ENCODE measurements at regions not wholly inside any gene's neighbourhood (a gene's known extent, or its start where the extent isn't known, plus 50 kb on each side); places are given as distances from the start of the nearest gene placed in this dataset.
A peak's percentile ranks its signal among the peaks of the same experiment; 100 is the strongest.

DNA sequence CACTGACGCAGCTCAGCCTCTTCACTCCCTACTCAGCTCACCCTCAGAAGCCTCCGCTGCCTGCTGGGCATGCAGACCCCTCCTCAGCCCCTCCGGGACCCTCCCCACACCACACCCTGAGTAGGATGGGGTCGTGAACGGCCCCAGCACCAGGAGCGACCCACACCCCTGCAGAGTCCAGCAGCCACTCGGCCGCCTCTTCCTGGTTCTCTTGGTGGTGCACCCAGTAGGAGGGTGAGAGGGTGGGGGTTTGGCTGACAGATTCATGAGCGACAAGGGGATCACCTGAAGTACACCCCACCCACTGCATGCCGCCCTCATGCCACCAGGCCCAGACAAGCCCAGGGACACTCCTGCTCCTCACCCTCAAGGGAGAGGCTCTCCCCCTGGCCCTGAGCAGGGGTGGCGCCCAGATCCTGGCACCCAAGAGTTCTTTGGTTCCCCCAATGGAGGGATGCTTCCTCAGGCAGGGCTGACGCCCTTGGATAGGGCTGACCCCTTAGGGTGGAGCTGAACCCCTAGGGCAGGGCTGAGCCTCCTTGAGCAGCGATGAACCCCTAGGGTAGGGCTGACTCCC lies 76.6 kb upstream of the GPC1 start:
- no peak for DNase-seq (ENCODE audit: low read depth)

DNA sequence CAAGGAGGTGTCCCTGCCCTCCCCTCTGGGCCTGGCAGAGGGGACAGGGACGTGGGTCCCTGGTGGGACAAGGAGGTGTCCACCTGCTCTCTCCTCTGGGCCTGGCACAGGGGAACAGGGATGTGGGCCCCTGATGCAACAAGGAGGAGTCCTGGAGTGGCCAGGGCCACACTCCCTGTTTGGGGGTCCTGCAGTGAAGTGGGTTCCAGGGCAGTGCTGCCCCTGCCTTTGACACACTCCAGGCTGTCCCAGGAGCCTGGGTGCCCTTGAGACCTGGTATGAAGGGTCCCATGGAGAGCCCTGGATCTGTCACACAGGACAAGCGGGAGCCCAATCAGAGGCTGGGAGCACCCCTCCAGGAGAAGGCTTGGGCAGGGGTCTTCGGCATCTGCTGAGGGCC lies 75.8 kb upstream of the GPC1 start:
- DNase-seq (ENCODE audit: low read depth) = no peak

DNA sequence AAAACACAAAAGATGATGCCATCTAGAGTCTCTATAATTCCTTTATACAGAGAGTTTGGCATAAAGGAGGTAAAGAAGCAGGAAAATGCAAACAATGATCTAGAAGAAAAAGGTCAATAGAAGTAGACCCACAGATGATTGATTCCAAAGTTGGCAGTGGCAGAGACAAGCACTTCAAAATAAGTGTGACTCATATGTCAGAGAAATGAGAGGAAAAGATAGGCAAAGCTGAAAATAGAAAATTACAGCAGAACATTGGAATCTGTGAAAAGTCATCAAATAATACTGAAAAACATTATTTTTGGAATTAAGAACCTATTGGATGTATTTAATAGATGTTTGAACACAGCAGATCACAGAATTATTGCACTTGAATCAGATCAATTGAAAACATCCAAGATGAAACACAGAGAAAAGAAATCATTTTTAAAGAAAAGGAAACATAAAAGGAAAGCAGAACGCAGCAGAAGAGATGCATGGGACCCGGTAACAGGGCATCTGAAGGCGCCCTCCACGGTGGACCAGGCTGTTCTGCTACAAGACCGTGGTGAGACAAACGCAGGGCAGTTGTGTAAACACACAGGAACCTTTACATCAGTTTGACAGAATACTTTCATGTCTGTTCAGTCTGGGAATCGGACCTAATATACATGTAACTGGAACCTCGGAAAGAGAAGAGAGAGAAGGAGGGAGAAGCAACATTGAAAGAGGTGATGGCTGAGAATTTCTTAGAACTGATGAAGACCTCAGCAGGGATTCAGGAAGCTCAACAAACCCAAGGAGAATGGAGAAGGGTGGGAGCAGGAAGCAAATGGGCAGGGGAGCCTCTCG lies 74.6 kb upstream of the GPC1 start:
- DNase-seq (ENCODE audit: low read depth) = no peak

DNA sequence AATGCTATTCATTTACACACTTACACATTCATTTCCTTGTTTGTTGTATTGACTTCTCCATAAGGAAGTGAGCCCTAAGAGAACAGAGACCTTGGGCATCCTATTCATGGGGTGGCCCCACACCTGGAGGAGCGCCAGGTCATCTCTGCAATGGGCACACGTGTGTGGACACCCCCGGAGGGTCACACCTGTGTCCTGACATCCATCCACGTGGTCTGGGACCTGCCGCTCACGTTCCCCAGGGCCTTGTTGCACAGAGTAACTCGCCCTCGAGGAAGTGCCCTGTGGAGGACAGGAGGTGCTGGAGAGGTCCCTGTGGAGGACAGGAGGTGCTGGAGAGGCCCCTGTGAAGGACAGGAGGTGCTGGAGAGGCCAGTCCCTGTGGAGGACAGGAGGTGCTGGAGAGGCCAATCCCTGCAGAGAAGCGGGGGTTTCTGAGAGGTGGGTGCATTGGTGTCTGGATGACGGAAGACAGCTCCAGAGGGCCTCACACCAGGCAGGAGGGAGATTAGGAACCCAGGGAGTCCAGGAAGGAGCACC lies 73.2 kb upstream of the GPC1 start:
- DNase-seq (ENCODE audit: low read depth) = no peak

DNA sequence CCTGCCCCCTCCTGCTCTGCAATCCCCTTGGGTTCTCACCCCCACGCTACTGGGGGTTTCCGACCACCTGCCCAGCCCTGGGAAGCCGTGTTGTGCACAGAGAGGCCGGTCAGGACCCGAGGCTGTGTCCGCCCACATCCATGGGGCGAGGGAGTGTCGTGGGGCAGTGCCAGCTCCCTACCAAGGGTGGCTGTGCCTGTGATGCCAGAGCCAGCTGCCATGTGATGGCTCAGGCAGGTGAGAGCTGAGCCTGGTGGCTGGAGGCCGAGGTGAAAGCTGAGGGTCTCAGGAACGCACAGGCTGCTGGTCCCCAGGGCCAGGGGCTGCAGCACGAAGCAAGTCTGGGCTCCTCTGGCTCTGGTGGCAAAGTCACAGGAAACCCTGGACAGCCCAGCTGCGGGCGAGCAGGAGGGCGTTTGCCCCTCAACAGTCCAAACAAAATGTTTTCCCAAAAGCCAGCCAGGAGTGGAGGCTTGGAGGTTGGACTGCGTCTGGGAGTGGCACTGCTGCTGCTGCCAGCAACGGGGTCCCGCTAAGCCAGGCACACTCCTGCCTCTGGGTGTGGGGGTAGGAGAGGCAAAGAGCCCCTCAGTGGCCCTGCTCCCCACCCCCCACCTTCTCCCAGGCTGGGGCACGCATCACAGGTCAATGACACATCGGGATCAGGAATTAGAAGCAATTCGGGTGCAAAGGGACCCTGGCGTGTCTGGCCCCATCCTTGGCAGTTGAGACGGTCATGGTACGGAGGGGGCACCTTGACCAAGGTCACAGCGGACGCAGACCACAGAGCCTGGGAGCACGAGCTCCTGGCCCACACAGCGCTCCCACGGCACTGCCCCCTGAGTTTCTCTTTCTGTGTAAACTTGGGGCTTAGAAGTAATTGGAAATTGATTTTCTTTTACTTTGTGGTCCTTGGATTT lies 72.4 kb upstream of the GPC1 start:
- DNase-seq (ENCODE audit: low read depth) = no peak

DNA sequence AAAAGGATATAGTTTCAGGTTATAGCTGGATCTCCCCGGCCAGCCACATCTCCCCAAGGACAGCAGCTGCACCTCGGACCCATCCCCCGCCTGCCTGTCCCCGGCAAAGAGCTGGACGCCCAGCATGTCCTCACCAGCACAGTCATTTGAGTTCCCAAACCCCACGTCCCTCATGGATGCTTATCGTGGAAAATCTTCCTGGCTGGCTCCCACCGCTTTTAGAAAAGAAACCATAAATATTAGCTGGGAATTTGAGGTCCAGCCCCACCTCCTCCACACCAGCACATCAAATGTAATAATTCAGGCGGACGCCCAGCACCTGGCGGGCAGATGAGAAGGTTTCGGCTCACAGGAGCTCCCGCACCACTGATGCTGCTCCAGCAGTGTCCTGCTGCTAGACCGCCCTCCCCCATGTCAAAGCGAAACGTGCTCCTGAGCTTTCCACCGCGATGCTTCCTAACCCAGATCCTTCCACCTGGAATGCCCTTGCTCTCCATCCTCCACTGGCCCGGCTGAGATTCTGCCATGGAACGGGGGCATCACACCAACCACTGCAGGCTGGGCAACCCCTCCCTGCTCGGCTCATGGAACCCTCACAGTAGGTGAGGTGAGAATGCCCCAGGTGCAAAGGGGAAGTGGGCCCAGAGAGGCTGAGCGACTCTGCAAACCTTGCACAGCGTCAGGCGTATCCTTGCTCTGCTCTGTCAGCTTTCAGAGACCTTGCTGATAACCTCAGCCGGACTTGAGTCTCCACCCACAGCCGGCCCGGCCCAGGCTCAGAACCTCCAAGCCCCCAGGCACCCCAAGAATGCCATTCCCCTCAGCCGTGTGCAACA lies 71.5 kb upstream of the GPC1 start:
- DNase-seq (ENCODE audit: low read depth) = no peak

DNA sequence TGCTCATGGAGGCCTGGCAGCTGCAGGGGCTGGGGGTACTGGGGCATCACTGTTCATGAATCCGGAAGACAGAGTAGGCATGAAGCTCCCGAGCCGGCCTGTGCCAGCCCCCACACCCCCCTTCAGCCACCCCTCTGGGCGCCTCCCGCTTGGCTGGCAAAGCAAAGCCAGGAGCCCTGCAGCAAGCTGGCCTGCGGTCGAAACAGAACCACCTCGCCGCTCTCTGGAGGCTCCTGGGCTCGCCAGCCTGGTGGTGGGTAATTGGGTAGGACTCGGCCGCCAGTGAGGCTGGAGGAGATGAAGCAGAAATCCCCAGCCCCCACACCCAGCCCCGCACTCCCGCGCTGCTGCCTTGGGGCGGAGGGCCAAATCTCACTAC lies 70.9 kb upstream of the GPC1 start:
- no peak for DNase-seq (ENCODE audit: low read depth)

DNA sequence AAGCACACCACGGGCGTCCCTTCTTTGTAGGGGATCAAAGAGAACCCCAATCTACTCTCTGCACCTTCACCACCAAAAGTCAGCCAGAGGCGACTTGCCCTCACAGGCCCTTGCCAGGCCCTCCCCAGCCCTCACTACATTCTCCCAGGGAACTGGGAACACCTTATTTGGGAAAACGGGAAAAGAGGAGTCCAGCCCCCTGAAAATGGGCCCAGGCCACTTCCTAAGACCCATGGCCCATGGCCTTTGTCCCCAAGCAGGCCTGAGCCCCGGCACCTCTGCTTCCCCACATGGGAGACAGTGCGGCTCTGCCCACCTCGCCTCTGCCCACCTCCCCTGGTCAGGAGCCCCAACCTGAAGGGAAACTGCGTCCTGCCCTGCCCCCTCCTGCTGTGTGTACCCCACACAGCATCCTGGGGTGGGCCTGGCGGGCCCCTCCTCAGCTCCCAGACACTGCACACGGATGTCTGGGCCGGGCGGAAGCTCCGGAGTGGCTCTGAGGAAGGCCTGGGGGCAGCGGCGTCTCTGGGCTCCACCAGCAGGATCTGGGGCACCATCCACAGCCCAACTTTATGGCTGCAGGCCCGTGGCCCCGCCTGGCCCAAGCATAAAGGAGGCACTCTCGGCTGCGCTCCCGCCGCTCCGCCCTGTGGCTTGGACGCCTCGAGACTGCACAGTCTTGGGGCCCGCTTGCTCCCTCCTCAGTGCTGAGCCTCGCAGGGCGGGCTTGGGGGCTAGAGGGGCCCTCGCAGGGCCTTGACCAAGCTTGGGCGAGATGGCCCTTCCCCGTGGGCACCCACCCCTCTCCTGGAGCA lies 70.3 kb upstream of the GPC1 start:
- no peak for DNase-seq (ENCODE audit: low read depth)

DNA sequence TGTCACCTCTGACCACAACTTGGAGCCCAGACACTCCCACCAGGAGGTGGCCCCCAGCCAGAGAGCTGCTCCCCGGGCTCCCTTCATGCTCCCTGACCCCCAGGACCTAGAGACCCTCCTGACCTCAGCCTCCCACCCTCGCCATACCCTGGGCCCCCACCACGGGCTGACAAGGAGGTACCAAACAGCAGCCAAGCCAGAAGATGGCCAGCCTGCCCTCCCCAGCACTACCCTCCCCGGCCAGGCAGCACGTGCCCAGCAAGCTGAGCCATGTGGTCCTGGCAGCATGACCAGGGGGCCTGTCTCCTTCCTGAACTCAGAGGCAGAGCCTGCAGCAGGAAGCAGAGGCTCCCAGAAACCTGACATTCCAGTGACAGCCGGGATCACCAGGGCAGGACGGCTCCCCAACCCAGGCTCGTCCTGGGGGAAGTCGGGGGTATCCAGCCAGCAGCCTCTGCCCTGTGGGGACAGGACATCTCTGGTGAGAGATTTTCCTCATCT lies 69.4 kb upstream of the GPC1 start:
- DNase-seq (ENCODE audit: low read depth) = no peak

DNA sequence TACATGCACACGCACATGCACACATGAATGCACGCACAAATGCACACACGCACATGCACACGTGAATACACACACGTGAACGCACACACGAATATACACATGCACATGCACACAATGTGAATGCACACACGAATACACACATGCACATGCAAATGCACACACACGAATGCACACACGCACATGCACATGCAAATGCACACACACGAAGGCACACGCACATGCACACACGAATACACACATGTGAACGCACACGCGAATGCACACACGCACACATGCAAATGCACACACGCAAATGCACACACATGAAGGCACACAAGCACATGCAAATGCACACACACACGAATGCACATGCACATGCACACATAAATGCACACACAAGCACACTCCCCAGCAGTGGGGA lies 68.6 kb upstream of the GPC1 start:
- no peak for DNase-seq (ENCODE audit: low read depth)

DNA sequence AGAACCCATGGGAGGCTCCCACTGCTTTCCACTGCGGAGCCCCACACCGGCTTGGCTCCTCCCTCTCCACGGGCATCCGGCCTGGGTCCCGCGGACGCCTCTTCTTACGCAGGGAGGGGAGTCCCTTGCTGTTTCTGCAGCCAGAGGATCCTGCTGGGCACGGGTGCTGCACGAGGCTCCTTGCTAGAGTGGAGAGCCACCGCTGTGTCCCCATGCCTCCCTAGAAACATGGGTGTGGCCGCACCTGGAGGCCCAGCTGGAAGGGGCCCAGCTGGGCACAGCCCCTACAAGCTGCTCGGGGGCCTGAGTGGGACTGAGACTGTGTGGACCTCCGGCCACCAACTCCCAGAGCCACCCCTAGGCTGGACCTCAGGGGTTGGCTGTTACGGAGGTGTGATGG lies 67.7 kb upstream of the GPC1 start:
- no peak for DNase-seq (ENCODE audit: low read depth)

DNA sequence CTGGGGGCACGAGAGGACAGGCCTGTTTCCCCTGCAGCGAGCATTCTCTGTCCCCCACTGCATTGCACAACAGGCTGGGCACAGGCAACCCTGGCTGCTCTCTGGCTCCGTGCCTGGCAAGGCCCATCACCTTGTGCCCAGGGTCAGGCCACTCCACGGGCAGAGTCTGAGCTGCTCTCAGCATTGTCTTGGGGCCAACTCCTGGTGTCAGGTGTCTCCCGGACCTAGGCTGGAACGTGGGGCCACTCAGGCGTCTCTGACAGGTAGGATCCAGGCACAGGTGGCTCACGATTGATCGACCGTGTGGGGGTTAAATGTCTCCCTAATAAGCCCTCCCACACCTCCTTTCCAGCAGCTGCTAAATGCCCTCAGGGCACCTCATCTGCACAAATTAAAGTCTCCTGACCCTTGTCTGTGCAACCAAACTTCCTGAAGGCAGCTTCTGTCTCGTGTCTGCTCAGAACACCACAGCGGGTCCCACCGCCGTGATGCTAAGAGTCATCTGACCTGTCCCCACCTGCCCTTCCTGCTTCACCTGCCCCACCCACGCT lies 66.6 kb upstream of the GPC1 start:
- DNase-seq (ENCODE audit: low read depth) = no peak

DNA sequence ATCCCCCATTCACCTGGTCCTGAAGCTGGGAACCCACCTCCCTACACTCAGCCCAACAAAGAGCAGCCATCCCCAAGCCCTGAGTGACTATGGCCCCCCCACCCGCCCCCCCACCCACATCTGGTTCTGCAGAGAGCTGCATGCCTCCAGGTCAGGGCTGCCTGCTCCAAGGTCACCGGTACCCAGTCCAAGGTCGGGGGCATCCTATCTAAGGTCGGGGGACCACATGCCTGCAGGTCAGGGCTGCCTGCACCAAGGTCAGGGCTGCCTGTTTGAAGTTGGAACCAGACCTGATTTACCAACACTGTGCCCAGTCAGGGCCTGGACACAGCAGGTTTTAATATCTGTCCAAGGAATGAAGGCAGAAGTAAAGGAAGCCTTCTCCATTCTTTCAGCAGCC lies 66.1 kb upstream of the GPC1 start:
- DNase-seq (ENCODE audit: low read depth) = no peak

DNA sequence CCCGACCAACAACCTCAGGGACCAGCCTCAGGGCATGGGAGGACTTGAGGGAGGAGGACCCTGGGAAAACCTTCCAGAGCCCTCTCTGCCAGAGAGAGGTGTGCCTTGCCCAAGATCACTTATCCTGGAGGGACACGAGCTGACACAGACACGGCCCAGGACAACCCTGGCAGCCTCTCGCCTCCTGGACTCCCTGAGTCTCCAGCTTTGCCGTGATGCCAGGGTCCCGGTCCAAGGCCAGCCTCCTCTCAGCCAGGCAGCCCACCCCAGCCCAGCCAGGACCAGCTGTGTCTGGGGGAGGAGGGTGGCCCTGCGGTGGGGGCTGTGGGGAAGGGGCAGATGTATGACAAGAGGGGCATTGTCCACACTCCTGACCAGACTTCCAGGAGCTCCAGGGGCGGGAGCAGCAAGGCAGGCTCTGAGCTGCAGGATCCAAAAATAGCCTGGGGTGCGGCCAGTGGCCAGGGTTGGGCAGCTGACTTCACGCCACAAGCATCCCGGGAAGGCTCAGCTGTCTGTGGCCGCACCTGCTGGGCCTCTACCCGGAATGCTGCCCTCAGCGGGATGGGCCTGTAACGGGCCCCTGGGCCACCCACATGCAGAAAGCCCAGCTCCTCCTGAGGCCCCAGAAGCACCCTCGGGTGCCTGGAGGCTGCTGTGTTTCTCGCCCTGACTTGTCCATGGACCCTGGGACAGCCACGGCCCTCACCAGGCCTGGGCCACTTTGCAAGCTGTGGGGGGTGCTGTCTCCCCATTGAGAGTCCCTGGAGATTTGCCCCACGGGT lies 65.5 kb upstream of the GPC1 start:
- DNase-seq (ENCODE audit: low read depth) = peak; percentile 77

DNA sequence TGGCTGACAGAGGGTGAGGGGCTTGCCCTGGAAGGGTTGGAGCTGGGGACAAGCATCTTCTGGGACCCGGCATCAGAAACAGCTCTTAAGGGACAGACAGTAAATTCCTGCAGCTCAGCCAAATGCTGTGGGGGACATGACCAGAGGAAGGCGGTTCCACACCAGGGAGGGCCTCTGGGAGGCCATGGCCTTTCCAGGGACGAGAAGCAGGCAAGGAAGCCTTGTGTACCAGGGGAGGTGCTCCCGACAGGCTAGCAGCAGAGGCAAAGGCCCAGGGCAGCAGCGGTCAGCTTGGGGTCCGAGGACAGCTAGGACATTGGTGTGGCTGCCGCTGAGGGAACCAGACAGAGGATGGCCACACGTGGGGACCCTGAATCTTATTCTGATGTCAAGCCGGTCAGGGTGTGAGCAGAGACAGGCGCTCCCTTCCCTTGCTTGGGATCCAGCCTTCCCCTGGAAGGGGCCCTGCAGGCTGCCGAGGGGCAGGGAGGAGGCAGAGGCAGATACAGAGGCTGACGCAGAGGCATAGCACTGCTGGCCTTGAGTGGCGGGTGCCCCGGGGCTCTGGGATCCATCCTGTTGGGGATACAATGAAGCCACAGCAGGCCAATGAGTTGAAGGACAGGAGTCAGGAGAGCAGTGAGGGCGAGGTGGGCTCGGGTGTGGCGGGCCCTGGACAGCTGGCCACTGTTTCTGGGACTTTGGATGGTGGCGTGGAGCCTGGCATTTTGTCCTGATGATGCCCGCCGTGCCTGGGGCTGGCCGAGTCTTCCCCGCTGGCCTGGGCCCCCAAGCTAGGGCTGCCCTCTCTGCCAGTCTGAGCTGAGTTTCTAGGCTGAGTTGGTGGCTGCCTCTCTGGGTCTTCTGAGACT lies 64.1 kb upstream of the GPC1 start:
- no peak for DNase-seq (ENCODE audit: low read depth)

DNA sequence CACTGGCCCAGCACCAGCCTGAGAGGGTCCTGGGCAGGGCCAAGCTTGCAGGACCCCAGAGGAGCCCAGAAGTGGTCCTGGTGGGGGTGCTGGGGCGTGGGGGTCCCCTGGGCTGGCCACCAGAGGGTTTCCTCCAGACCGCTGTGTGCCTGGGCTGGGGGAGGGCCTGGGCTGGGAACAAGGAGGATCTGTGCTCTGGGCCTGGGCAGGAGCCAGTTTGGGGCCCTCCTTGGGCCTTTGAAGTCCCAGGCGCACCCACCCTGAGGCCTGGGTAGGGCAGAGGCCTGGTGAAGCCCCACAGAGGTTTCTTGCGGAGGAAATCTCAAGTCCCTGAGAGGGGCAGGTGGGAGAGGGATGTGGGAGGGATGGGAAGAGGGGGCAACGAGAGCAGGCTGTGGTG lies 63.4 kb upstream of the GPC1 start:
- DNase-seq (ENCODE audit: low read depth) = no peak

DNA sequence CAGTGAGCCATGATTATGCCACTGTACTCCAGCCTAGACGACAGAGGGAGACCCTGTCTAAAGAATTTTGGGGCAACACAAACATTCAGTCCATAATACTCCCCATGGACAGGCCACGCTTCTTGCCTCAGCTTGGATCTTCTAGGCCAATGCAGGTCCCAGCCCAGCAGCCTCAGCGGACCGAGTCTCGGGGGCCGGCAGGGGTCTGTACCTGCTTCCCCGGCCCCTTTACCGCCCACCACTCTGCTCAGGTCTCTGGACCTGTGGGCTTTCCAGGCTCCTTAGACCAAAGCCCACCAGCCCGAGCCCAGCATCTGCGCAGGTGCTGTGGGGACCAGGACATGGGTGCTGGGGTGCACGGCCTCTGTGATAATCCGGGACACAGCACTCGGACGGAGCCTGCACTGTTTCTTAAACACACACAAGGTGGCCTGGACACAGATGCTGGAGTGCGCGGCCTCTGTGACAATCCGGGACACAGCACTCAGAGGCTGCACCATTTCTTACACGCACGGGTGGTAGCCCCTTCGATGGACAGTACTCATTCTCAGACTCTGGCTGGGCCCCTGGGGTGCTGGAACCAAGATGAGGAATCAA lies 62.1 kb upstream of the GPC1 start:
- DNase-seq (ENCODE audit: low read depth) = no peak
